Stimulated activated CD4-positive, alpha-beta T cell treated with anti-CD3 and anti-CD28 coated beads, Interleukin-1b, Interleukin-23, amount 100 ng/mL, for 1 hour (primary cell): ENCODE measurements at regions not wholly inside any gene's neighbourhood (a gene's known extent, or its start where the extent isn't known, plus 50 kb on each side); places are given as distances from the start of the nearest gene placed in this dataset.

Experiments used
- DNase-seq, 2 donors: peaks; one replicate each; pipeline ENCODE4 v3.0.0-alpha.2; 2020; ENCODE audit warnings: low read depth in 2 of 2

DNA sequence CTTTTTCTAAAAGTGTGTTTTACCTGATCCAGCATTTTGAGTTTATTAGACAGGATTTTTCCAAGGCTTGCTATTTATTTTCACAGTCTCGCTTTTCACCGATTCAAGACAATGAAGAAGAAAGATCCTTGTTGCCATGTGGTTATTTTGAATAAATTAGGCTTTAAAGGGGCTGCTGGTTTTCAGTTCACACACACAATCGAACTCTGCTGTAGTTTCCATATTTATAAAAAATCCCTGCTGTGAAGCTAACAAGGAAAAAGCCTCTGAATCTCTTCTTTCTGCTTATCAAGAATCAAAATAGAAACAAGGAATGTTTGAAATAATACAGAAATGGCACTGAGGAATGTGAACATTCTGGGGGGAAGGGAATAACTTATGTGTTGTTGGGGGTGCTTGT lies 102.5 kb upstream of the KAZN start:
- DNase-seq = no peak

- DNase-seq = no peak
These were observed 99.6 kb upstream of the KAZN start for GRCh38 chr1:14498839-14499238.

DNA sequence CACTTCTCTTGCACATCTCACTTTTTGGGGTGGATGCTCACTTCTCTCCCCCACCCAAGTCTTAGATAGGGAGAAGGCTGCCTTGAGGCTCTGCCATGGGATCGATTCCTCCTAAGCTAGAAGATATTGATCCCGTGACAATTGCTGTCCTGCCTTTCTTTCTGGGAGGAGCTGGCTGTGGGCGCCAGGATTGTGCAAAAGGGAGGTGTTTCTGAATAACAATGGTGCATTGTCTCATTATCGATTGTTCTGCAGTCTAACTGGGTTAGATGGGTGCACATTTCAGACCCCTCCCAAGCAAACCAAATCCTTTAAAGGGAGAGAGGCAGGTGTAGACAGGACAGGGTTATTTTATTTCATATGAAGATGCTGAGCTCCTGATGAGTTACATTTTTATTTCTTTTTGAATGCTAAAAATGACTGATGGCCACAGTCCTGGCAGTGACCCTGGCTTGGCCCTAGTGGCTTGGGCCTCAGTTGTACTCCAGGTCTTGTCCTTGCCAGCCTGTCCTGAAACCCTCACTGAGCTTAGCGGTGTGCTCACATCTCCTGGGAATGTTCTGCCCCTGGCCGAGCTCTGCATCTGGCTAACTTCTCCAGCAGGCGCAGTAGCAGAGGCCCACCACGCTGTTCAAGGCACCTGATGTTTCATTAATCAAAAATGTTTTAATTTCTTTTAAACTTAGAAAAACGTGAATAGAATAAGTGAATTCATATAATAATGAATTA lies 99.0 kb upstream of the KAZN start:
- DNase-seq = no peak

DNA sequence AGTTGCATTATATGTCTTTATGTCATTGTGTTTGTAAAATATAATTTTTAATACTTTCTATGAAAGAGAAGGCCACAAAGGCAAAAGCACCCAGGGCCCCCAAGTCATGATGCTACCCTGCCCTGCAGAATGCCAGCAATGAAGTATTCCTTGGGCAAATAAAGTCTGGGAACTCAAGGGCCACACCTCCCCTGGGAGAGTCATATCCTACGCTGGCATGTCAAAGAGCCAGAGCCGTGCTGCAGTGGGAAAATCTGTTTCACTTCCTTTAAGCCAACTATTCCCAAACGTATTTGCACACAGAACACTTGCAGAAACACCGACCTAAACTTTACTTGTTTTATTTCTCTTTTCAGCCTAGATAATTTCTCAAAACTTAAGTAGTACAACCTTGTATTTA lies 98.4 kb upstream of the KAZN start:
- DNase-seq = no peak

DNA sequence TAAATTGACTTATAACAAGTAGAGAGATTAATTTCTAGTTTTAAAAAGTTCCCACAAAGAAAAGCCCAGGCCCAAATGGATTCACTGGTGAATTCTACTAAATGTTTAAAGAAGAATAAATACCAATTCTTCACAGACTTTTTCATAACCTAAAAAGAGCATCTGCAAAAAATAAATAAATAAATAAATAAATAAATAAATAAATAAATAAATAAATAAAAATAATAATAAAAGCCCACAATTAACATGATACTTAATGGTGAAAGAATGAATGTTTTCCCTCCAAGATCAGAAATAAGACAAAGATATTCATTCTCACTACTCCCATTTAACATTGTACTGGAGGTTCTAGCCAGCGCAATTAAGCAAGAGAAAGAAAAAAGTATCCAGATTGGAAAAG lies 97.6 kb upstream of the KAZN start:
- no peak for DNase-seq

- DNase-seq = no peak
These were observed 94.0 kb upstream of the KAZN start for GRCh38 chr1:14504517-14504916.

GRCh38 chr1:14506471-14507255 lies 91.8 kb upstream of the KAZN start:
- DNase-seq = no peak

DNA sequence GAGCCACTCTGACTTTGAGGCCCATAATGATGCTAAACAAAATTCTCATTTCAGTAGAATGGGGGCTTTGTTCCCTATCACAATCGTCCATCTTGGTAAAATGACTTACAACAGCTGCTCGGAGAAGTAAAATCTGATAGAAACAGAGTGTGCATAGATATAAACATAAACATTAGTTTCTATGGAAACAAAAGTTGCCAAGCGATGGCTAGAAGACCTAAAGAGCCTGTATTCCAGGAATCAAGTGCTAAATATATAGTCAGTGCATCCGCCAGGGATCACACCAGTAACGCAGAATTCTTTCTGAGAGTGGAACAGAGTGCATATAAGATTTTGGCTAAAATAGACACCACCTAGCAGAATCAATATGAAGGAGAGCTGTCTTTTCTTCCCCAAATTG lies 91.2 kb upstream of the KAZN start:
- DNase-seq = no peak

- DNase-seq = no peak
These were observed 89.9 kb upstream of the KAZN start for GRCh38 chr1:14508613-14509012.

- no peak for DNase-seq
These were observed 87.3 kb upstream of the KAZN start for GRCh38 chr1:14511166-14511680.

DNA sequence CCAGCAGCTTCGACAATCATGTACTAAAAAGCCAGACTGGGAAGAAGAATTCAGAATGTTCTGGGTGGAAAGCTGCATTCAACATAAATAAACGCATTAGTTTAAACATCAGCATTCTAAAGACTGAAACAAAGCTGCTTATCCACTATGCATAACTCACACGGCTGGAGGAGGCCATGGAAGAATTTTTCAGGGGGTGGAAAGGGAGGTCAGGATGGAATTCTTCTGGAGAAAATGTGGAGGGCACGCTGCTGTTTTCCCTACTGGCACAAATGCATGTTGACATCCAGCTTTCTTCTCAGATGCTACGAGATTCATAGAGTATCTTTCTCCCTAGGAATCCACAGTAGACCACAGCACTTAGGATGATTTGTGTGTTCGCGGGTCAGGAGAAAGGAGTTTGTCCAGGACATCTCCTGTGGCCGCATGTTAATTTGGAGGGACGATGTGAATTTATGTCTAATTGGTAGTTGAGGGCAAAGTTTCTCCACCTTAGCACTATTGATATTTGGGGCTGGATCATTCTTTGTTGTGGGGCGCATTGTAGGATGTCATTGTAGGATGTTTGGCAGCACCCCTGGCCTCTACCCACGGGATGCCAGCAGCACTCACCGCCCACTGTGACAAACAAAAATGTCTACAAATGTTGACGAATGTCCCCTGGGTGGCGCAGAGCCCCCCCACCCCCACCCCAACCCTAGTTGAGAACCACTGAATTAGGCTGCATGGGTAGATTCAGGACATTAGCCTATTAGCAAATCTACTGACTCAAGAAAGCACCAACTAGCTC lies 86.5 kb upstream of the KAZN start:
- DNase-seq = no peak

DNA sequence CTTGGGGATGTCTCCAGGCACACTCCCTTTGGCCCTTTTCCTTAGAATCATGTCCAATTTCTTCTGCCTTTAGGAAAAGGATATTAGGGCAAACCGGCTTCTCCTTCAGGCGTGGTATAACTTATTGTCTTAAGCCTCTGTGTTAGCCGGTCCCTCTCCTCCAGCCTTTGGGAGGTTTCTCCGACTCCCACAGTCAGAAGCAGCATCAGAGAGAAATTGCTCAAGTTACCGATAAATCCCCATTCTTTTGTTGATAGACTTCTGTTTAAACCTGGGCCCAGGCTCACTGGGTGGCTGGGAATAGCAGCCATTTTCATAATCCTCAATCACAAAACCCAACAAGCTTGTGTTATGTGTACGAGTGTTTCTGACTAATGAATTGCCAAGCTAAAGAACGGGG lies 85.4 kb upstream of the KAZN start:
- no peak for DNase-seq

- DNase-seq = no peak
These were observed 83.7 kb upstream of the KAZN start for GRCh38 chr1:14514739-14515138.

DNA sequence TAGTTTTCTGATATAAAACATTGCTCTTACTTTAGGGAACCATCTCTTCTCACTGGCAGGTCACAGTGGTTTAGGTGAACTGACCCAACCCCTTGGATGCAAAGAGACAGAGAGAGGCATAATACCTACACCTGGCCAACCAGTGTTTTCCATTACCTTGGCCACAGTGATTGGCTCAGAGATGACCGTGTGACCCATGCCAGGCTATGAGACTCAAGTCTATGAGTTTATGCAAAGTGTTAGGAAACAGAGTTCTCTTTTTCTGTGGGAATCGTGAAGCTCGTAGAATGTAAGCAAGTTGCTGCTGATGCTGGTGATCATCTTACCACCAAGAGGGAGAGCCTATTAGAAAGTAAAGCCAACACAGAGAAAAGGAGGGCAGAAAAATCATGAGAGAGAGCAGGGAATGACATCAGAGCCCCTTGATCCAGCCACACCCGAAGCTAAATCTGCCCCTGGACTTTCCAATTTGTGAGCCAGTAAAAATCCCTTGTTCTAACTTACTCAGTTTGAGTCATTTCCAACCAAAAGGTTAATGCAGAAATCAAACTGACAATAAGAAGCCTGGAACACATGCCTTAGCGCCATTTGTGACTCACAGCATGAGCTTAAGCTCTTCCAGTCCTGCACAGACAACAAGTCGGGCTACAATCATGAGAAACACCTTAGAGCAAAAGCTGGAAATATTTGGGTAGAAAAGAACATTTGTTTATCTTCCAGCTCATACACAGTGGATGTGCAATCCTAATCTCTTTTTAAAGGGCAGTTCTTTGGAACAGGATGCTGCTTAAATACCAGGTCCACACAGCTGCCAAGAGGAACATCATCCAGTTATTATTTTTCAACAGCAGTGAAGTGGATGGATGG lies 81.3 kb upstream of the KAZN start:
- no peak for DNase-seq

DNA sequence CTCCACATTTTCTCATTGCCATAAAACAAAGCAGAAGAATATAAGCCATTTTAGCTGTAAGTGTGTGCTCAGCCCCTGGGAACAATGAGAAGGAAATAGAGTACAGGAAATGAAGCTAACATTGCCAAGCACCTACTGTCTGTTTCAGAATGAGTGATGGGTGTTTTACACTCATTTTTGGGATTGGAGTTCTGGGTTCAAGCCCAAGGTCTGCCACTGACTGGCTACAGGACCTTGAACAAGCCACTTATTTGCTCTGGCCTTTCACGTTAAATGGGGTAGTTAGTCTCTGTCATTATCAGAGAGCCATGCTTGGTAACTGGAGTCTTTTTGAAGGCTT lies 80.7 kb upstream of the KAZN start:
- DNase-seq = no peak

GRCh38 chr1:14519976-14520375 lies 78.5 kb upstream of the KAZN start:
- DNase-seq = no peak

- no peak for DNase-seq
These were observed 77.8 kb upstream of the KAZN start for GRCh38 chr1:14520514-14521163.

DNA sequence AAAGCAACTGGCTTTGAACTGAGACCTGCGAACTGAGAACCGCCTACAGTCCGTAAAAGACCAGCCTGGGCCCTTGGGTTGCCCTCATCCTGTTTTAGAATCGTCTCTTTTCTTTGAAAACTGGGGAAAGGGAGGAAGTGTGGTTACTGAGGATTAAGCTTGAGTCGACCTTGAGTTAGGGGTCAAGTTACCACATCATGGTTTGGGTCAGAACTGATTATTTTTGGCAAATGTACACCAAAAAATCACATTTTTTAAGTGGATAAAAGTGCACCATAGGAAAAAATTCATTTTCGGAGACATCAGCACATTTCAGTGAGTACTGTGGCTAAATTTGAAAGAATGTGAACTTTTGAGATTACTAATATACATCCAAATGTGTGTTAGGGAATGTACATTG lies 76.9 kb upstream of the KAZN start:
- no peak for DNase-seq

GRCh38 chr1:14522077-14522925 lies 76.2 kb upstream of the KAZN start:
- DNase-seq = no peak

DNA sequence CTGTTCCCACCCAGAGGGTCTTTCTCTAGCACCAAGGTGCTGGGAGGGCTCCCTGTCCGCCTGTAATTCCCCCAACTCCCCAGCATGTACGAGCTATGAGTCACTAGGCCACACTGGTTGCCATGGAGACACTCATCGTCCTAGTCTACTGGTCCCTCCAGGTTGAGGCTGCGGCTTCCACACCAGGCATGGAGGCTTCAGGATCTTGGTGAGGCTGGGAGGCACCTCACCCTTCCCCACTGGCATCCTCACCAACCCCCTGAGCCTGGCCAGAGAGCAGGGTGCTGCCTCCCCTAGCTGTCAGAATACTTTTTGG lies 75.6 kb upstream of the KAZN start:
- DNase-seq = no peak
